ENCODE measurements at regions not wholly inside any gene's neighbourhood (a gene's known extent, or its start where the extent isn't known, plus 50 kb on each side); places are given as distances from the start of the nearest gene placed in this dataset.
A peak's percentile ranks its signal among the peaks of the same experiment; 100 is the strongest.

- no peaks in the 10 kb centered on the region for H3K36me3 Mint-ChIP-seq (ENCODE audit: low read depth)
- H3K9me3 Mint-ChIP-seq: no peaks in the 10 kb centered on the region
- H3K27me3 Mint-ChIP-seq (ENCODE audit: insufficient read depth): no peaks in the 10 kb centered on the region; the same call in 1 of the 2 replicates
- H3K4me1 Mint-ChIP-seq (ENCODE audit: low read depth): peaks cover 25% of the 10 kb centered on the region
- no peak for DNase-seq
- no peak overlapping the region for H3K27ac Mint-ChIP-seq
- no peak overlapping the region for H3K4me3 Mint-ChIP-seq
- TF ChIP-seq CTCF (IDR thresholded peaks at IDR 0.05): no peak
Measured at GRCh38 chr11:88424881-88425280, 87.3 kb upstream of the CTSC start.

- peaks cover 46% of the 10 kb centered on the region for H3K4me1 Mint-ChIP-seq (ENCODE audit: low read depth)
Measured at GRCh38 chr11:88421530-88421929, 84.0 kb upstream of the CTSC start.

GRCh38 chr11:88420165-88420791 lies 82.7 kb upstream of the CTSC start:
- H3K27me3 Mint-ChIP-seq (ENCODE audit: insufficient read depth): peaks cover 2% of the 10 kb centered on the region
- H3K36me3 Mint-ChIP-seq (ENCODE audit: low read depth): no peaks in the 10 kb centered on the region
- peaks cover 56% of the 10 kb centered on the region for H3K4me1 Mint-ChIP-seq (ENCODE audit: low read depth)
- H3K9me3 Mint-ChIP-seq: no peaks in the 10 kb centered on the region
- no peak for TF ChIP-seq CTCF (IDR thresholded peaks at IDR 0.05)
- DNase-seq: peak; percentile 86
- H3K27ac Mint-ChIP-seq: peak overlapping the region; percentile 91
- peak overlapping the region; percentile 76 for H3K4me3 Mint-ChIP-seq

More at GRCh38 chr11:88421530-88421929, 84.0 kb upstream of the CTSC start:
- Mint-ChIP-seq H3K4me3 (no peak overlapping the region), H3K27ac (peak overlapping the region; percentile 91), H3K27me3 (ENCODE audit: insufficient read depth) (no peaks in the 10 kb centered on the region; the same call in 1 of the 2 replicates), H3K9me3 (no peaks in the 10 kb centered on the region), H3K36me3 (ENCODE audit: low read depth) (no peaks in the 10 kb centered on the region)
- no peak for TF ChIP-seq CTCF (IDR thresholded peaks at IDR 0.05)
- no peak for DNase-seq

- no peak for DNase-seq
- Mint-ChIP-seq H3K27ac (no peak overlapping the region), H3K4me1 (ENCODE audit: low read depth) (peaks cover 72% of the 10 kb centered on the region)
Measured at GRCh38 chr11:88418508-88418907, 81.0 kb upstream of the CTSC start.

GRCh38 chr11:88415495-88415894 lies 78.0 kb upstream of the CTSC start:
- H3K9me3 Mint-ChIP-seq: peaks cover 10% of the 10 kb centered on the region; the same call in 1 of the 2 replicates

More at GRCh38 chr11:88418508-88418907, 81.0 kb upstream of the CTSC start:
- Mint-ChIP-seq H3K36me3 (ENCODE audit: low read depth) (no peaks in the 10 kb centered on the region), H3K27me3 (ENCODE audit: insufficient read depth) (peaks cover 2% of the 10 kb centered on the region), H3K4me3 (no peak overlapping the region), H3K9me3 (no peaks in the 10 kb centered on the region)
- TF ChIP-seq CTCF (IDR thresholded peaks at IDR 0.05): no peak

More at GRCh38 chr11:88415495-88415894, 78.0 kb upstream of the CTSC start:
- Mint-ChIP-seq H3K27me3 (ENCODE audit: insufficient read depth) (peaks cover 2% of the 10 kb centered on the region), H3K36me3 (ENCODE audit: low read depth) (peaks cover 12% of the 10 kb centered on the region; the same call in 1 of the 2 replicates), H3K4me1 (ENCODE audit: low read depth) (peaks cover 81% of the 10 kb centered on the region), H3K27ac (no peak overlapping the region), H3K4me3 (no peak overlapping the region)
- no peak for DNase-seq
- no peak for TF ChIP-seq CTCF (IDR thresholded peaks at IDR 0.05)

All from HFFc6 (cell line).